ENCODE measurements at regions not wholly inside any gene's neighbourhood (a gene's known extent, or its start where the extent isn't known, plus 50 kb on each side); places are given as distances from the start of the nearest gene placed in this dataset.

DNA sequence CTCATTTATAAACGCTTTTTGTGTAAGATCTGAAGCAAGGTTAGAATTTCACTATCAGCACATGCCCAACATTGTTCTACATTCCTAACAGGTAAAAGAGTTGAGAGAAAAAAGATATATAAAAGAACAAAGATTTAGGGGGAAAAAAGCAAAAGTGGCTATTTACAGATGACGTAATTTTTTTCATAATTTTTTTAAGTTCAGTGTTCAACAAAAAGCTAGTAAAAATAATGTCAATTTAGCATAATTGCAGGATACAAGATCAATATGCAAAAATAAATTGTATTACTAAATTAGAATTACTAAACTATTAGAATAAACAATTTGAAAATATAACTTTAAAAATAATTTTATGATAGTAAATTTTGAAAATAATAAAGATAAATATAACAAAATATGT, 405.0 kb downstream of the SEMA3D start:
- TF ChIP-seq CTCF (IDR thresholded peaks at IDR 0.05; ENCODE audit: low read length) (no peak), EZH2 (optimal IDR thresholded peaks at IDR 0.05; ENCODE audit: low read depth, low read length) (no peak), EZH2phosphoT487 (IDR thresholded peaks at IDR 0.05; ENCODE audit: low read length) (no peak)

Measured in MM.1S (cell line).